Suprapubic skin (tissue), 4 donors: ENCODE measurements at regions not wholly inside any gene's neighbourhood (a gene's known extent, or its start where the extent isn't known, plus 50 kb on each side); places are given as distances from the start of the nearest gene placed in this dataset.

Experiments used
- EP300 ChIP-seq: sonication (generic); formaldehyde crosslinking; IDR thresholded peaks from one replicate; pipeline ENCODE4 v1.6.1; 2017; ENCODE audit warnings: antibody characterized with exemption
- POLR2A ChIP-seq, 2 donors: fragments of 450-650 bp; IDR thresholded peaks; one replicate each; pipeline ENCODE4 v1.6.1; 2017; ENCODE audit warnings: antibody characterized with exemption in 2 of 2, mild to moderate bottlenecking in 2 of 2, moderate library complexity in 2 of 2
- POLR2AphosphoS5 ChIP-seq, 3 donors: sonication (generic); formaldehyde crosslinking; IDR thresholded peaks; one replicate each; pipeline ENCODE4 v1.6.1; 2017; ENCODE audit warnings: antibody characterized with exemption in 3 of 3
- TF ChIP-seq, protein P1 (sequence below), 2 donors: fragments of 200-600 bp in 1 of 2; fragments of 450-650 bp in 1 of 2; sonication (generic) in 1 of 2; IDR thresholded peaks; one replicate each; pipeline ENCODE4 v1.5.1; 2016 to 2019; ENCODE audit warnings: antibody characterized with exemption in 2 of 2, mild to moderate bottlenecking in 1 of 2, moderate library complexity in 1 of 2

DNA sequence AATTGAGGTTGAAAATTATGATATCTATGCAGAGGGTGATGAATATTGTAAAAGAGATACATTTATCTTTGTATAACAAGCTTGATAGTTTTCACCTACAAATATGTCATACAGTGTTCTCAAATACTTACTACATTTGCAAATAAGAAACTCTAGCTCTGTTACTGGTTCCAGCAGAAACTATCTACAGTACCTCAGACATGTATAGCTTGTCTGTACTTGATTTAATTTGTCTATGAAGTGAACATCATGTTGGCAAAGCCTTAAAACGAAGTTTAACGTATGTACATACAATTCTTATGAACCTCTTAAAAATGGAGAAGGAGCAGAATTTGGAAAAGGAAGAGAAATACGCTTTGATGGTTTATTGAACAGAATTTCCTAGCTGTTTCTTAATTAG lies 201.4 kb upstream of the MARCKS start:
- TF ChIP-seq, protein P1, sequence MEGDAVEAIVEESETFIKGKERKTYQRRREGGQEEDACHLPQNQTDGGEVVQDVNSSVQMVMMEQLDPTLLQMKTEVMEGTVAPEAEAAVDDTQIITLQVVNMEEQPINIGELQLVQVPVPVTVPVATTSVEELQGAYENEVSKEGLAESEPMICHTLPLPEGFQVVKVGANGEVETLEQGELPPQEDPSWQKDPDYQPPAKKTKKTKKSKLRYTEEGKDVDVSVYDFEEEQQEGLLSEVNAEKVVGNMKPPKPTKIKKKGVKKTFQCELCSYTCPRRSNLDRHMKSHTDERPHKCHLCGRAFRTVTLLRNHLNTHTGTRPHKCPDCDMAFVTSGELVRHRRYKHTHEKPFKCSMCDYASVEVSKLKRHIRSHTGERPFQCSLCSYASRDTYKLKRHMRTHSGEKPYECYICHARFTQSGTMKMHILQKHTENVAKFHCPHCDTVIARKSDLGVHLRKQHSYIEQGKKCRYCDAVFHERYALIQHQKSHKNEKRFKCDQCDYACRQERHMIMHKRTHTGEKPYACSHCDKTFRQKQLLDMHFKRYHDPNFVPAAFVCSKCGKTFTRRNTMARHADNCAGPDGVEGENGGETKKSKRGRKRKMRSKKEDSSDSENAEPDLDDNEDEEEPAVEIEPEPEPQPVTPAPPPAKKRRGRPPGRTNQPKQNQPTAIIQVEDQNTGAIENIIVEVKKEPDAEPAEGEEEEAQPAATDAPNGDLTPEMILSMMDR (IDR thresholded peaks at IDR 0.05): no peak
- TF ChIP-seq POLR2AphosphoS5 (IDR thresholded peaks at IDR 0.05) (no peak), EP300 (no peak), POLR2A (IDR thresholded peaks at IDR 0.05) (no peak)
